ENCODE measurements at regions not wholly inside any gene's neighbourhood (a gene's known extent, or its start where the extent isn't known, plus 50 kb on each side); places are given as distances from the start of the nearest gene placed in this dataset.
A peak's percentile ranks its signal among the peaks of the same experiment; 100 is the strongest.

- H3K27me3 ChIP-seq = no peaks in the 10 kb centered on the region
- DNase-seq (ENCODE audit: low spot score) = peak; percentile 23
- no peak overlapping the region for H3K4me3 ChIP-seq
- no peaks in the 10 kb centered on the region for H3K9me2 ChIP-seq (replicated peaks; ENCODE audit: insufficient read depth)
- H4K20me1 ChIP-seq (ENCODE audit: insufficient read depth, poor library complexity, severe bottlenecking) = no peaks in the 10 kb centered on the region
- no peaks in the 10 kb centered on the region for H3K79me2 ChIP-seq
- TF ChIP-seq EZH2 (IDR thresholded peaks at IDR 0.05; ENCODE audit: borderline replicate concordance) (no peak), EZH2phosphoT487 (IDR thresholded peaks at IDR 0.05; ENCODE audit: low read depth, severe bottlenecking, unreplicated experiment) (no peak)
- TF ChIP-seq, protein P1, sequence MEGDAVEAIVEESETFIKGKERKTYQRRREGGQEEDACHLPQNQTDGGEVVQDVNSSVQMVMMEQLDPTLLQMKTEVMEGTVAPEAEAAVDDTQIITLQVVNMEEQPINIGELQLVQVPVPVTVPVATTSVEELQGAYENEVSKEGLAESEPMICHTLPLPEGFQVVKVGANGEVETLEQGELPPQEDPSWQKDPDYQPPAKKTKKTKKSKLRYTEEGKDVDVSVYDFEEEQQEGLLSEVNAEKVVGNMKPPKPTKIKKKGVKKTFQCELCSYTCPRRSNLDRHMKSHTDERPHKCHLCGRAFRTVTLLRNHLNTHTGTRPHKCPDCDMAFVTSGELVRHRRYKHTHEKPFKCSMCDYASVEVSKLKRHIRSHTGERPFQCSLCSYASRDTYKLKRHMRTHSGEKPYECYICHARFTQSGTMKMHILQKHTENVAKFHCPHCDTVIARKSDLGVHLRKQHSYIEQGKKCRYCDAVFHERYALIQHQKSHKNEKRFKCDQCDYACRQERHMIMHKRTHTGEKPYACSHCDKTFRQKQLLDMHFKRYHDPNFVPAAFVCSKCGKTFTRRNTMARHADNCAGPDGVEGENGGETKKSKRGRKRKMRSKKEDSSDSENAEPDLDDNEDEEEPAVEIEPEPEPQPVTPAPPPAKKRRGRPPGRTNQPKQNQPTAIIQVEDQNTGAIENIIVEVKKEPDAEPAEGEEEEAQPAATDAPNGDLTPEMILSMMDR (IDR thresholded peaks at IDR 0.05; ENCODE audit: poor library complexity) = no peak
- H3K9me3 ChIP-seq (ENCODE audit: low read depth) = no peaks in the 10 kb centered on the region
- peak overlapping the region; percentile 84 for H3K27ac ChIP-seq
- no peaks in the 10 kb centered on the region for H3K36me3 ChIP-seq (replicated peaks; ENCODE audit: insufficient read depth, low read depth)
- H2AFZ ChIP-seq = no peak overlapping the region
- H3K4me1 ChIP-seq (ENCODE audit: insufficient read depth) = peaks cover 44% of the 10 kb centered on the region
- peak overlapping the region; percentile 15 for H3K4me2 ChIP-seq
- WGBS (ENCODE audit: low lambda C conversion rate, missing lambda C conversion rate) = 32% methylated on average over 2 of the region's 2 CpGs
Measured at GRCh38 chr5:56639476-56639875, 175.9 kb upstream of the MAP3K1 start.

- H2AFZ ChIP-seq = no peak overlapping the region
- no peak overlapping the region for H3K4me3 ChIP-seq
- TF ChIP-seq EZH2 (IDR thresholded peaks at IDR 0.05; ENCODE audit: borderline replicate concordance) (no peak), EZH2phosphoT487 (IDR thresholded peaks at IDR 0.05; ENCODE audit: low read depth, severe bottlenecking, unreplicated experiment) (no peak)
- TF ChIP-seq, protein P1 (IDR thresholded peaks at IDR 0.05; ENCODE audit: poor library complexity) = no peak
- H3K27ac ChIP-seq = peak overlapping the region; percentile 84
- H3K79me2 ChIP-seq = no peaks in the 10 kb centered on the region
- peak overlapping the region; percentile 48 for H3K4me2 ChIP-seq
- H3K36me3 ChIP-seq (replicated peaks; ENCODE audit: insufficient read depth, low read depth) = no peaks in the 10 kb centered on the region
- H3K4me1 ChIP-seq (ENCODE audit: insufficient read depth) = peaks cover 44% of the 10 kb centered on the region
- DNase-seq (ENCODE audit: low spot score) = peak; percentile 14
- H3K9me2 ChIP-seq (replicated peaks; ENCODE audit: insufficient read depth) = no peaks in the 10 kb centered on the region
- H3K9me3 ChIP-seq (ENCODE audit: low read depth) = no peaks in the 10 kb centered on the region
- no peaks in the 10 kb centered on the region for H4K20me1 ChIP-seq (ENCODE audit: insufficient read depth, poor library complexity, severe bottlenecking)
- 65% methylated on average over 5 of the region's 5 CpGs for WGBS (ENCODE audit: low lambda C conversion rate, missing lambda C conversion rate)
- no peaks in the 10 kb centered on the region for H3K27me3 ChIP-seq
Measured at GRCh38 chr5:56638768-56639238, 176.5 kb upstream of the MAP3K1 start.

- no peaks in the 10 kb centered on the region for H4K20me1 ChIP-seq (ENCODE audit: insufficient read depth, poor library complexity, severe bottlenecking)
- DNase-seq (ENCODE audit: low spot score) = peak; percentile 51
- H3K4me2 ChIP-seq = peak overlapping the region; percentile 48
Measured at GRCh38 chr5:56638061-56638621, 177.2 kb upstream of the MAP3K1 start.

More at GRCh38 chr5:56638061-56638621, 177.2 kb upstream of the MAP3K1 start:
- Histone ChIP-seq H3K79me2 (no peaks in the 10 kb centered on the region), H3K27me3 (no peaks in the 10 kb centered on the region), H3K4me3 (no peak overlapping the region), H3K9me2 (replicated peaks; ENCODE audit: insufficient read depth) (no peaks in the 10 kb centered on the region), H3K36me3 (replicated peaks; ENCODE audit: insufficient read depth, low read depth) (no peaks in the 10 kb centered on the region), H3K9me3 (ENCODE audit: low read depth) (no peaks in the 10 kb centered on the region), H3K27ac (peak overlapping the region; percentile 84), H3K4me1 (ENCODE audit: insufficient read depth) (peaks cover 44% of the 10 kb centered on the region), H2AFZ (no peak overlapping the region)
- TF ChIP-seq EZH2 (IDR thresholded peaks at IDR 0.05; ENCODE audit: borderline replicate concordance) (no peak), EZH2phosphoT487 (IDR thresholded peaks at IDR 0.05; ENCODE audit: low read depth, severe bottlenecking, unreplicated experiment) (no peak)
- TF ChIP-seq, protein P1 (IDR thresholded peaks at IDR 0.05; ENCODE audit: poor library complexity) = no peak
- 52% methylated on average over 2 of the region's 2 CpGs for WGBS (ENCODE audit: low lambda C conversion rate, missing lambda C conversion rate)
